ENCODE measurements at regions not wholly inside any gene's neighbourhood (a gene's known extent, or its start where the extent isn't known, plus 50 kb on each side); places are given as distances from the start of the nearest gene placed in this dataset.

- no peaks in the 10 kb centered on the region for H3K36me3 ChIP-seq (ENCODE audit: control insufficient read depth in 2 of 2, insufficient read depth in 2 of 2, low read length in 1 of 2)
- no peaks in the 10 kb centered on the region for H3K4me1 ChIP-seq (ENCODE audit: control insufficient read depth in 2 of 2, insufficient read depth in 2 of 2, low read length in 1 of 2)
- no peak overlapping the region for H3K4me3 ChIP-seq (ENCODE audit: low read depth in 1 of 2, low read length in 2 of 2)
- no peaks in the 10 kb centered on the region for H3K9me3 ChIP-seq (ENCODE audit: control insufficient read depth in 2 of 2, insufficient read depth in 1 of 2, low read depth in 1 of 2, low read length in 1 of 2)
- H3K27me3 ChIP-seq (ENCODE audit: control insufficient read depth in 1 of 2, insufficient read depth in 2 of 2, low read length in 2 of 2): no peaks in the 10 kb centered on the region
- no peak overlapping the region for H3K27ac ChIP-seq (ENCODE audit: low read depth in 2 of 2, low read length in 1 of 2)
- WGBS, 2 donors: 67 to 74% methylated on average over 6 of the region's 6 CpGs
Observed at GRCh38 chr5:68037546-68037945, 178.0 kb upstream of the PIK3R1 start.

- no peaks in the 10 kb centered on the region for H3K27me3 ChIP-seq (ENCODE audit: control insufficient read depth in 1 of 2, insufficient read depth in 2 of 2, low read length in 2 of 2)
- H3K9me3 ChIP-seq (ENCODE audit: control insufficient read depth in 2 of 2, insufficient read depth in 1 of 2, low read depth in 1 of 2, low read length in 1 of 2): no peaks in the 10 kb centered on the region
- WGBS, 2 donors: 89 to 93% methylated on average over 4 of the region's 4 CpGs
- no peaks in the 10 kb centered on the region for H3K4me1 ChIP-seq (ENCODE audit: control insufficient read depth in 2 of 2, insufficient read depth in 2 of 2, low read length in 1 of 2)
- no peak overlapping the region for H3K4me3 ChIP-seq (ENCODE audit: low read depth in 1 of 2, low read length in 2 of 2)
- no peaks in the 10 kb centered on the region for H3K36me3 ChIP-seq (ENCODE audit: control insufficient read depth in 2 of 2, insufficient read depth in 2 of 2, low read length in 1 of 2)
- H3K27ac ChIP-seq (ENCODE audit: low read depth in 2 of 2, low read length in 1 of 2): no peak overlapping the region
Observed at GRCh38 chr5:68033961-68034571, 181.5 kb upstream of the PIK3R1 start.

- 64 to 66% methylated on average over 5 of the region's 5 CpGs for WGBS, 2 donors
- no peaks in the 10 kb centered on the region for H3K27me3 ChIP-seq (ENCODE audit: control insufficient read depth in 1 of 2, insufficient read depth in 2 of 2, low read length in 2 of 2)
Observed at GRCh38 chr5:68033029-68033428, 182.5 kb upstream of the PIK3R1 start.

GRCh38 chr5:68032216-68032762, 183.3 kb upstream of the PIK3R1 start:
- H3K4me3 ChIP-seq (ENCODE audit: low read depth in 1 of 2, low read length in 2 of 2): no peak overlapping the region
- H3K36me3 ChIP-seq (ENCODE audit: control insufficient read depth in 2 of 2, insufficient read depth in 2 of 2, low read length in 1 of 2): no peaks in the 10 kb centered on the region
- 80 to 82% methylated on average over 5 of the region's 5 CpGs for WGBS, 2 donors
- H3K27me3 ChIP-seq (ENCODE audit: control insufficient read depth in 1 of 2, insufficient read depth in 2 of 2, low read length in 2 of 2): no peaks in the 10 kb centered on the region
- no peaks in the 10 kb centered on the region for H3K4me1 ChIP-seq (ENCODE audit: control insufficient read depth in 2 of 2, insufficient read depth in 2 of 2, low read length in 1 of 2)
- no peaks in the 10 kb centered on the region for H3K9me3 ChIP-seq (ENCODE audit: control insufficient read depth in 2 of 2, insufficient read depth in 1 of 2, low read depth in 1 of 2, low read length in 1 of 2)
- H3K27ac ChIP-seq (ENCODE audit: low read depth in 2 of 2, low read length in 1 of 2): no peak overlapping the region

More at GRCh38 chr5:68033029-68033428, 182.5 kb upstream of the PIK3R1 start:
- H3K27ac ChIP-seq (ENCODE audit: low read depth in 2 of 2, low read length in 1 of 2): no peak overlapping the region
- no peaks in the 10 kb centered on the region for H3K4me1 ChIP-seq (ENCODE audit: control insufficient read depth in 2 of 2, insufficient read depth in 2 of 2, low read length in 1 of 2)
- H3K9me3 ChIP-seq (ENCODE audit: control insufficient read depth in 2 of 2, insufficient read depth in 1 of 2, low read depth in 1 of 2, low read length in 1 of 2): no peaks in the 10 kb centered on the region
- H3K36me3 ChIP-seq (ENCODE audit: control insufficient read depth in 2 of 2, insufficient read depth in 2 of 2, low read length in 1 of 2): no peaks in the 10 kb centered on the region
- H3K4me3 ChIP-seq (ENCODE audit: low read depth in 1 of 2, low read length in 2 of 2): no peak overlapping the region

GRCh38 chr5:68028131-68028727, 187.3 kb upstream of the PIK3R1 start:
- H3K27ac ChIP-seq (ENCODE audit: low read depth in 2 of 2, low read length in 1 of 2): no peak overlapping the region
- no peaks in the 10 kb centered on the region for H3K4me1 ChIP-seq (ENCODE audit: control insufficient read depth in 2 of 2, insufficient read depth in 2 of 2, low read length in 1 of 2)
- H3K4me3 ChIP-seq (ENCODE audit: low read depth in 1 of 2, low read length in 2 of 2): no peak overlapping the region
- H3K27me3 ChIP-seq (ENCODE audit: control insufficient read depth in 1 of 2, insufficient read depth in 2 of 2, low read length in 2 of 2): no peaks in the 10 kb centered on the region
- no peaks in the 10 kb centered on the region for H3K36me3 ChIP-seq (ENCODE audit: control insufficient read depth in 2 of 2, insufficient read depth in 2 of 2, low read length in 1 of 2)
- WGBS, 2 donors: 43 to 63% methylated on average over 2 of the region's 2 CpGs
- no peaks in the 10 kb centered on the region for H3K9me3 ChIP-seq (ENCODE audit: control insufficient read depth in 2 of 2, insufficient read depth in 1 of 2, low read depth in 1 of 2, low read length in 1 of 2)

GRCh38 chr5:68027519-68027918, 188.0 kb upstream of the PIK3R1 start:
- no peaks in the 10 kb centered on the region for H3K9me3 ChIP-seq (ENCODE audit: control insufficient read depth in 2 of 2, insufficient read depth in 1 of 2, low read depth in 1 of 2, low read length in 1 of 2)
- no peak overlapping the region for H3K27ac ChIP-seq (ENCODE audit: low read depth in 2 of 2, low read length in 1 of 2)
- H3K36me3 ChIP-seq (ENCODE audit: control insufficient read depth in 2 of 2, insufficient read depth in 2 of 2, low read length in 1 of 2): no peaks in the 10 kb centered on the region
- H3K4me1 ChIP-seq (ENCODE audit: control insufficient read depth in 2 of 2, insufficient read depth in 2 of 2, low read length in 1 of 2): no peaks in the 10 kb centered on the region
- H3K4me3 ChIP-seq (ENCODE audit: low read depth in 1 of 2, low read length in 2 of 2): no peak overlapping the region
- 25 to 34% methylated on average over 4 of the region's 4 CpGs for WGBS, 2 donors
- no peaks in the 10 kb centered on the region for H3K27me3 ChIP-seq (ENCODE audit: control insufficient read depth in 1 of 2, insufficient read depth in 2 of 2, low read length in 2 of 2)

- H3K27ac ChIP-seq (ENCODE audit: low read depth in 2 of 2, low read length in 1 of 2): peak overlapping the region in 1 of 2 donors; percentile 37
- H3K9me3 ChIP-seq (ENCODE audit: control insufficient read depth in 2 of 2, insufficient read depth in 1 of 2, low read depth in 1 of 2, low read length in 1 of 2): no peaks in the 10 kb centered on the region
- 92 to 95% methylated on average over 1 of the region's 1 CpG for WGBS, 2 donors
- no peak overlapping the region for H3K4me3 ChIP-seq (ENCODE audit: low read depth in 1 of 2, low read length in 2 of 2)
- H3K36me3 ChIP-seq (ENCODE audit: control insufficient read depth in 2 of 2, insufficient read depth in 2 of 2, low read length in 1 of 2): no peaks in the 10 kb centered on the region
- H3K27me3 ChIP-seq (ENCODE audit: control insufficient read depth in 1 of 2, insufficient read depth in 2 of 2, low read length in 2 of 2): no peaks in the 10 kb centered on the region
- no peaks in the 10 kb centered on the region for H3K4me1 ChIP-seq (ENCODE audit: control insufficient read depth in 2 of 2, insufficient read depth in 2 of 2, low read length in 1 of 2)
Observed at GRCh38 chr5:68026092-68026885, 189.3 kb upstream of the PIK3R1 start.

GRCh38 chr5:68024426-68024825, 191.1 kb upstream of the PIK3R1 start:
- no peak overlapping the region for H3K4me3 ChIP-seq (ENCODE audit: low read depth in 1 of 2, low read length in 2 of 2)
- H3K36me3 ChIP-seq (ENCODE audit: control insufficient read depth in 2 of 2, insufficient read depth in 2 of 2, low read length in 1 of 2): no peaks in the 10 kb centered on the region
- no peaks in the 10 kb centered on the region for H3K4me1 ChIP-seq (ENCODE audit: control insufficient read depth in 2 of 2, insufficient read depth in 2 of 2, low read length in 1 of 2)
- H3K27ac ChIP-seq (ENCODE audit: low read depth in 2 of 2, low read length in 1 of 2): no peak overlapping the region
- no peaks in the 10 kb centered on the region for H3K27me3 ChIP-seq (ENCODE audit: control insufficient read depth in 1 of 2, insufficient read depth in 2 of 2, low read length in 2 of 2)
- no peaks in the 10 kb centered on the region for H3K9me3 ChIP-seq (ENCODE audit: control insufficient read depth in 2 of 2, insufficient read depth in 1 of 2, low read depth in 1 of 2, low read length in 1 of 2)

GRCh38 chr5:68021916-68022315, 193.6 kb upstream of the PIK3R1 start:
- 73 to 82% methylated on average over 4 of the region's 4 CpGs for WGBS, 2 donors
- Histone ChIP-seq H3K4me3 (ENCODE audit: low read depth in 1 of 2, low read length in 2 of 2) (no peak overlapping the region), H3K36me3 (ENCODE audit: control insufficient read depth in 2 of 2, insufficient read depth in 2 of 2, low read length in 1 of 2) (no peaks in the 10 kb centered on the region), H3K9me3 (ENCODE audit: control insufficient read depth in 2 of 2, insufficient read depth in 1 of 2, low read depth in 1 of 2, low read length in 1 of 2) (no peaks in the 10 kb centered on the region), H3K27me3 (ENCODE audit: control insufficient read depth in 1 of 2, insufficient read depth in 2 of 2, low read length in 2 of 2) (no peaks in the 10 kb centered on the region), H3K4me1 (ENCODE audit: control insufficient read depth in 2 of 2, insufficient read depth in 2 of 2, low read length in 1 of 2) (no peaks in the 10 kb centered on the region), H3K27ac (ENCODE audit: low read depth in 2 of 2, low read length in 1 of 2) (no peak overlapping the region)
